Epidermal melanocyte (primary cell): ENCODE measurements at regions not wholly inside any gene's neighbourhood (a gene's known extent, or its start where the extent isn't known, plus 50 kb on each side); places are given as distances from the start of the nearest gene placed in this dataset.

Source experiments
- DNase-seq: peaks from one replicate; pipeline ENCODE4 v3.0.0; 2011; ENCODE audit warnings: low spot score; ENCODE audit not compliant: insufficient read length

- no peak for DNase-seq
Measured at GRCh38 chr1:114314576-114314975, 160.9 kb upstream of the SYT6 start.

- no peak for DNase-seq
Measured at GRCh38 chr1:114314098-114314497, 160.4 kb upstream of the SYT6 start.

- DNase-seq: no peak
Measured at GRCh38 chr1:114310695-114311271, 157.1 kb upstream of the SYT6 start.

- DNase-seq: no peak
Measured at GRCh38 chr1:114302821-114303220, 149.2 kb upstream of the SYT6 start.

- no peak for DNase-seq
Measured at GRCh38 chr1:114299331-114299975, 145.8 kb upstream of the SYT6 start.

- DNase-seq: no peak
Measured at GRCh38 chr1:114298008-114298407, 144.3 kb upstream of the SYT6 start.

GRCh38 chr1:114296413-114296812 is 142.7 kb upstream of the SYT6 start:
- DNase-seq: no peak

- no peak for DNase-seq
Measured at GRCh38 chr1:114295321-114295720, 141.7 kb upstream of the SYT6 start.

- DNase-seq: no peak
Measured at GRCh38 chr1:114292835-114293234, 139.2 kb upstream of the SYT6 start.

GRCh38 chr1:114292194-114292593 is 138.5 kb upstream of the SYT6 start:
- no peak for DNase-seq

GRCh38 chr1:114290776-114291175 is 137.1 kb upstream of the SYT6 start:
- DNase-seq: no peak

- DNase-seq: no peak
Measured at GRCh38 chr1:114290341-114290740, 136.7 kb upstream of the SYT6 start.

GRCh38 chr1:114289824-114290223 is 136.2 kb upstream of the SYT6 start:
- no peak for DNase-seq

GRCh38 chr1:114289306-114289705 is 135.6 kb upstream of the SYT6 start:
- DNase-seq: no peak

GRCh38 chr1:114286960-114287359 is 133.3 kb upstream of the SYT6 start:
- no peak for DNase-seq

- DNase-seq: no peak
Measured at GRCh38 chr1:114286179-114286578, 132.5 kb upstream of the SYT6 start.

GRCh38 chr1:114282751-114283403 is 129.2 kb upstream of the SYT6 start:
- DNase-seq: peak; percentile 80

GRCh38 chr1:114278911-114279310 is 125.2 kb upstream of the SYT6 start:
- DNase-seq: no peak

GRCh38 chr1:114278430-114278829 is 124.8 kb upstream of the SYT6 start:
- no peak for DNase-seq

GRCh38 chr1:114274621-114275317 is 121.1 kb upstream of the SYT6 start:
- no peak for DNase-seq

GRCh38 chr1:114272593-114272992 is 118.9 kb upstream of the SYT6 start:
- no peak for DNase-seq

GRCh38 chr1:114270718-114271117 is 117.0 kb upstream of the SYT6 start:
- DNase-seq: no peak
